SK-N-SH (cell line): ENCODE measurements at regions not wholly inside any gene's neighbourhood (a gene's known extent, or its start where the extent isn't known, plus 50 kb on each side); places are given as distances from the start of the nearest gene placed in this dataset.

Source experiments
- CTCF ChIP-seq: fragments of 200-600 bp; sonication (generic); IDR thresholded peaks from 2 replicates; pipeline ENCODE4 v1.6.1; 2017; ENCODE audit warnings: antibody characterized with exemption, mild to moderate bottlenecking, moderate library complexity
- EZH2phosphoT487 ChIP-seq: fragments of 200-600 bp; sonication (generic); IDR thresholded peaks from 2 replicates; pipeline ENCODE4 v1.6.1; 2017; ENCODE audit warnings: low read depth, mixed run types, mild to moderate bottlenecking, antibody characterized with exemption, moderate library complexity, borderline replicate concordance
- TCF12 ChIP-seq: IDR thresholded peaks from 2 replicates; pipeline ENCODE4 v1.4.0; 2012

DNA sequence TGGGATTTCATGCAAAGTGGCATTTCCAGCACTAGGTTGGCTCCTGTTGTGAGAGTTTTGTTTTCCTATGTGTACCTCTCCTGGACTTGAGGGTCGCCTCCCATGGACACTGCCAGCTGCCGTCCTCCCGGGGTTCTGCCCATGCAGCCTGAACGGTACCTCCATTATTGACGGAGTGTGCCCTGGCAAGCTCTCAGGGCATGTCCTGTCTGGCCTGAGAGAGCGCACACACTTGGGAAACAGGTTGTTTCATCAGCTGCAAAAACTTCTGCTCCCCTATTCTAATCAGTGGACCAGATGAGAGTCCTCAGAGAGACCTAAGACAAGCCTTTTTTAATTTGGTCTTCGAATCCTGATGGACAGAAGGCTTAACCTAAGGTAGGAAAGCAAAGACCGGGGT lies 56.6 kb upstream of the HOPX start:
- TF ChIP-seq EZH2phosphoT487 (no peak), TCF12 (no peak), CTCF (no peak)
